HepG2 (cell line): ENCODE measurements at regions not wholly inside any gene's neighbourhood (a gene's known extent, or its start where the extent isn't known, plus 50 kb on each side); places are given as distances from the start of the nearest gene placed in this dataset.

Experiments used
- ATAC-seq: fragments of 200-7000 bp; cut with Tn5 transposase; 3 replicates; pipeline ENCODE4 v1.9.1; 2020; ENCODE audit warnings: mild to moderate bottlenecking, moderate library complexity
- BruUV-seq: library from RNA; stranded (reverse); fragments of 400-500 nt; replicated peaks from 2 replicates; lab custom pipeline; 2021; lab: Mats Ljungman, UMichigan
- CTCF ChIA-PET: fragments of 300-600 bp; formaldehyde crosslinking; extraction: SDS; loops from one replicate; lab custom pipeline; 2021; ENCODE audit warnings: low total read pairs, inconsistent platforms, low intra/inter-chr PET ratio; lab: Yijun Ruan, JAX
- POLR2A ChIA-PET: fragments of 350-600 bp; sonication (Branson Sonifier 250); formaldehyde crosslinking; loops from one replicate; lab custom pipeline; 2020; ENCODE audit warnings: antibody characterized with exemption, inconsistent platforms; lab: Yijun Ruan, JAX
- DNase-seq: peaks from one replicate; pipeline ENCODE4 v3.0.0-alpha.2; 2015; ENCODE audit warnings: low spot score
- FAIRE-seq: peaks from 3 replicates; lab custom pipeline; 2011; peaks lifted over from hg19 to GRCh38; lab: Jason Lieb, UNC
- H2AFZ ChIP-seq: one replicate; pipeline ENCODE4 v1.6.1; 2011; ENCODE audit warnings: low read length, inconsistent platforms
- H3K27ac ChIP-seq: fragments of 300-600 bp; 3 replicates; pipeline ENCODE4 v1.8.0; 2011; ENCODE audit warnings: mixed run types, mild to moderate bottlenecking, mixed read lengths, low read length, inconsistent platforms; ENCODE audit not compliant: insufficient read depth; ENCODE audit errors: extremely low read length
- H3K27me3 ChIP-seq, 2 experiments: fragments of 200-600 bp in 1 of 2; 2 replicates in 1 of 2; 3 replicates in 1 of 2; pipeline versions ENCODE4 v1.6.0 to v1.8.0; 2011; ENCODE audit warnings: low read length in 2 of 2, mild to moderate bottlenecking in 2 of 2, moderate library complexity in 2 of 2, inconsistent platforms in 1 of 2; ENCODE audit not compliant: insufficient read depth in 2 of 2, control insufficient read depth in 1 of 2
- H3K36me3 ChIP-seq, 2 experiments: fragments of 200-600 bp in 1 of 2; replicated peaks in 1 of 2; 2 replicates in 1 of 2; 3 replicates in 1 of 2; pipeline versions ENCODE4 v1.5.1 to v1.8.0; 2011; ENCODE audit warnings: low read length in 2 of 2, inconsistent platforms in 1 of 2; ENCODE audit not compliant: insufficient read depth in 2 of 2, control insufficient read depth in 1 of 2
- H3K4me1 ChIP-seq: 2 replicates; pipeline ENCODE4 v1.5.1; 2012; ENCODE audit warnings: low read length, inconsistent platforms; ENCODE audit not compliant: insufficient read depth
- H3K4me2 ChIP-seq: 2 replicates; pipeline ENCODE4 v1.6.0; 2011; ENCODE audit warnings: low read depth, low read length, inconsistent platforms
- H3K4me3 ChIP-seq, 3 experiments: fragments of 200-600 bp in 1 of 3; sonication (generic), shearing (Covaris generic) in 1 of 3; replicated peaks in 1 of 3; 2 replicates each; pipeline ENCODE4 v1.5.1; 2011 to 2016; ENCODE audit warnings: low read length in 3 of 3, inconsistent platforms in 2 of 3, low read depth in 2 of 3, mild to moderate bottlenecking in 2 of 3, control low read depth in 1 of 3, mixed read lengths in 1 of 3; ENCODE audit not compliant: insufficient read depth in 1 of 3
- H3K79me2 ChIP-seq: one replicate; pipeline ENCODE4 v1.6.1; 2011; ENCODE audit warnings: low read length, inconsistent platforms; ENCODE audit not compliant: insufficient read depth
- H3K9ac ChIP-seq: 2 replicates; pipeline ENCODE4 v1.6.0; 2011; ENCODE audit warnings: mild to moderate bottlenecking, low read depth, low read length, inconsistent platforms; ENCODE audit not compliant: insufficient read depth
- H3K9me3 ChIP-seq: 2 replicates; pipeline ENCODE4 v1.5.1; 2012; ENCODE audit warnings: mild to moderate bottlenecking, low read length
- H4K20me1 ChIP-seq: 2 replicates; pipeline ENCODE4 v1.6.0; 2011; ENCODE audit warnings: inconsistent platforms, mild to moderate bottlenecking, low read length, moderate library complexity; ENCODE audit not compliant: insufficient read depth
- AKAP8 ChIP-seq: sonication (generic); formaldehyde crosslinking; IDR thresholded peaks from 2 replicates; pipeline ENCODE4 v1.5.1; 2020; ENCODE audit warnings: mild to moderate bottlenecking, missing genetic modification reagents
- BORCS8-MEF2B ChIP-seq: sonication (generic); formaldehyde crosslinking; IDR thresholded peaks from 2 replicates; pipeline ENCODE4 v1.8.0; 2022; ENCODE audit warnings: mild to moderate bottlenecking, missing genetic modification reagents
- DMAP1 ChIP-seq: IDR thresholded peaks from 2 replicates; pipeline ENCODE4 v1.6.1; 2016
- ETS1 ChIP-seq: sonication (generic); formaldehyde crosslinking; IDR thresholded peaks from 2 replicates; pipeline ENCODE4 v1.4.0; 2020; ENCODE audit warnings: missing genetic modification reagents
- SMAD1 ChIP-seq: sonication (generic); formaldehyde crosslinking; IDR thresholded peaks from 2 replicates; pipeline ENCODE4 v1.4.0; 2020; ENCODE audit warnings: missing genetic modification reagents, low read depth, mild to moderate bottlenecking, borderline replicate concordance
- SRSF4 ChIP-seq: fragments of 200-400 bp; formaldehyde crosslinking; IDR thresholded peaks from one replicate; pipeline ENCODE4 v1.6.1; 2018; ENCODE audit warnings: mild to moderate bottlenecking, low read depth, low read length, moderate library complexity; ENCODE audit not compliant: poor library complexity, severe bottlenecking
- UBTF ChIP-seq: sonication (generic); formaldehyde crosslinking; IDR thresholded peaks from 2 replicates; pipeline ENCODE4 v1.4.0; 2020; ENCODE audit warnings: mild to moderate bottlenecking, missing genetic modification reagents
- ZNF431 ChIP-seq: sonication (generic); formaldehyde crosslinking; IDR thresholded peaks from 2 replicates; pipeline ENCODE4 v1.9.0; 2022; ENCODE audit warnings: missing genetic modification reagents, low read depth, mild to moderate bottlenecking, borderline replicate concordance
- in situ Hi-C: cut with HindIII; loops from 2 replicates; pipeline ENCODE4 v1.10.0; 2017; ENCODE audit warnings: low pct_unique_long_range_greater_than_20kb; ENCODE audit not compliant: extremely low pct_ligation_motif_present
- intact Hi-C: fragments of 100-400 bp; cut with micrococcal nuclease; formaldehyde crosslinking; loops from one replicate; pipeline ENCODE4 v1.10.0; 2022; ENCODE audit not compliant: unreplicated experiment

- TF ChIP-seq SRSF4 (no peak), UBTF (CRISPR knock-in tag) (no peak), ETS1 (CRISPR knock-in tag) (no peak)
Measured at GRCh38 chr5:57745700-57746651, 263.4 kb upstream of the ACTBL2 start (continued).

- H3K9me3 ChIP-seq, result no peaks in the 10 kb centered on the region
- POLR2A ChIA-PET, result no interaction called here
- H2AFZ ChIP-seq, result no peak overlapping the region
- no peaks in the 10 kb centered on the region for H3K4me1 ChIP-seq
- CTCF ChIA-PET, result no interaction called here
- no peak for ATAC-seq
- no peaks in the 10 kb centered on the region; a peak in 1 of 5 replicates for H3K27me3 ChIP-seq
- H4K20me1 ChIP-seq, result no peaks in the 10 kb centered on the region
- H3K4me2 ChIP-seq, result no peak overlapping the region
- no peaks in the 10 kb centered on the region for H3K36me3 ChIP-seq
- in situ Hi-C loops, result no loop called here
- no peak for DNase-seq
- no peak for TF ChIP-seq DMAP1 (CRISPR knock-in tag)
- TF ChIP-seq SMAD1 (CRISPR knock-in tag), result no peak
- no peak for TF ChIP-seq ZNF431 (CRISPR knock-in tag)
- no peak for TF ChIP-seq AKAP8
- TF ChIP-seq BORCS8-MEF2B (CRISPR knock-in tag), result no peak
- no peak for FAIRE-seq
- H3K4me3 ChIP-seq, result no peak overlapping the region
- no peaks in the 10 kb centered on the region for H3K79me2 ChIP-seq
- intact Hi-C loops, result no loop called here
- no peak overlapping the region for H3K9ac ChIP-seq
- no peak overlapping the region for H3K27ac ChIP-seq
- BruUV-seq, result no TSS peak
Measured at GRCh38 chr5:57745029-57745428, 262.4 kb upstream of the ACTBL2 start.
